H1 (cell line): ENCODE measurements at regions not wholly inside any gene's neighbourhood (a gene's known extent, or its start where the extent isn't known, plus 50 kb on each side); places are given as distances from the start of the nearest gene placed in this dataset.

ENCODE experiments used
- CTCF ChIA-PET: fragments of 300-600 bp; sonication (Branson Sonifier 250); formaldehyde crosslinking; loops from one replicate; lab custom pipeline; 2021; ENCODE audit not compliant: partially characterized antibody; lab: Charles Lee
- POLR2A ChIA-PET: fragments of 300-600 bp; sonication (Branson Sonifier 250); formaldehyde crosslinking; loops from one replicate; lab custom pipeline; 2021; ENCODE audit warnings: inconsistent platforms; ENCODE audit not compliant: partially characterized antibody; lab: Charles Lee
- DNase-seq, 2 experiments: peaks; one replicate each; pipeline versions ENCODE4 v3.0.0 to v3.0.0-alpha.2; 2010 to 2022; ENCODE audit warnings: low spot score in 2 of 2, low read depth in 1 of 2, mixed read lengths in 1 of 2
- FAIRE-seq: peaks from 2 replicates; lab custom pipeline; 2011; peaks lifted over from hg19 to GRCh38; lab: Jason Lieb, UNC
- H2AFZ ChIP-seq: 2 replicates; pipeline ENCODE4 v1.8.1; 2012; ENCODE audit warnings: low read length, inconsistent platforms
- H2AK5ac ChIP-seq: 2 replicates; pipeline ENCODE4 v1.6.1; 2013; ENCODE audit warnings: low read depth, low read length
- H2BK120ac ChIP-seq: replicated peaks from 2 replicates; pipeline ENCODE3; 2013; ENCODE audit warnings: low read depth, low read length, inconsistent platforms
- H2BK12ac ChIP-seq: 2 replicates; pipeline ENCODE4 v1.6.1; 2013; ENCODE audit warnings: low read depth, low read length
- H2BK15ac ChIP-seq: 2 replicates; pipeline ENCODE4 v1.6.1; 2013; ENCODE audit warnings: low read length
- H2BK20ac ChIP-seq: 2 replicates; pipeline ENCODE4 v1.6.1; 2013; ENCODE audit warnings: low read length
- H2BK5ac ChIP-seq: 2 replicates; pipeline ENCODE4 v1.6.1; 2013; ENCODE audit warnings: low read depth, low read length
- H3K14ac ChIP-seq: 2 replicates; pipeline ENCODE4 v1.6.1; 2013; ENCODE audit warnings: inconsistent platforms; ENCODE audit not compliant: insufficient read length
- H3K18ac ChIP-seq: 2 replicates; pipeline ENCODE4 v1.6.1; 2013; ENCODE audit warnings: low read length; ENCODE audit errors: extremely low read depth
- H3K23ac ChIP-seq: 2 replicates; pipeline ENCODE4 v1.6.1; 2013; ENCODE audit warnings: inconsistent platforms; ENCODE audit not compliant: insufficient read length
- H3K23me2 ChIP-seq: 2 replicates; pipeline ENCODE4 v1.6.1; 2013; ENCODE audit warnings: low read depth, low read length
- H3K27ac ChIP-seq: 2 replicates; pipeline ENCODE4 v1.6.1; 2011; ENCODE audit warnings: low read depth, low read length, inconsistent platforms
- H3K27me3 ChIP-seq, 4 experiments: replicated peaks in 1 of 4; 1 replicate in 1 of 4; 2 replicates in 3 of 4; pipeline versions ENCODE4 v1.6.1 to v1.8.1; 2011 to 2013; ENCODE audit warnings: low read length in 3 of 4, mild to moderate bottlenecking in 3 of 4, inconsistent platforms in 2 of 4, mixed read lengths in 2 of 4, moderate library complexity in 1 of 4; ENCODE audit not compliant: control insufficient read depth in 3 of 4, insufficient read depth in 3 of 4; ENCODE audit errors: extremely low read depth in 1 of 4
- H3K36me3 ChIP-seq, 4 experiments: 2 replicates each; pipeline versions ENCODE4 v1.6.1 to v1.8.1; 2011 to 2013; ENCODE audit warnings: mild to moderate bottlenecking in 4 of 4, low read length in 3 of 4, moderate library complexity in 2 of 4, control low read depth in 1 of 4, inconsistent platforms in 1 of 4; ENCODE audit not compliant: insufficient read depth in 4 of 4, control insufficient read depth in 2 of 4
- H3K4ac ChIP-seq: replicated peaks from 2 replicates; pipeline ENCODE3; 2013; ENCODE audit warnings: low read length, low read depth, mixed read lengths, inconsistent platforms; ENCODE audit not compliant: insufficient read length
- H3K4me1 ChIP-seq, 4 experiments: replicated peaks in 1 of 4; 1 replicate in 1 of 4; 2 replicates in 3 of 4; pipeline versions ENCODE4 v1.6.1 to v1.8.1; 2011 to 2013; ENCODE audit warnings: low read length in 3 of 4, inconsistent platforms in 2 of 4, mixed read lengths in 1 of 4; ENCODE audit not compliant: insufficient read depth in 4 of 4, control insufficient read depth in 3 of 4
- H3K4me2 ChIP-seq, 2 experiments: 2 replicates each; pipeline versions ENCODE4 v1.6.1 to v1.8.1; 2011 to 2013; ENCODE audit warnings: low read depth in 2 of 2, low read length in 2 of 2, control low read depth in 1 of 2, inconsistent platforms in 1 of 2, mild to moderate bottlenecking in 1 of 2; ENCODE audit not compliant: insufficient read depth in 1 of 2
- H3K4me3 ChIP-seq, 4 experiments: fragments of 200-600, 300-600 bp in 1 of 4; sonication (generic), shearing (Covaris generic), sonication (Bioruptor Twin) in 1 of 4; 2 replicates each; pipeline versions ENCODE4 v1.5.1 to v1.8.1; 2011 to 2016; ENCODE audit warnings: low read length in 4 of 4, low read depth in 3 of 4, control low read depth in 2 of 4, inconsistent platforms in 2 of 4, mild to moderate bottlenecking in 2 of 4, mixed read lengths in 1 of 4, moderate library complexity in 1 of 4; ENCODE audit not compliant: insufficient read depth in 2 of 4; ENCODE audit errors: extremely low read depth in 1 of 4
- H3K56ac ChIP-seq: replicated peaks from 2 replicates; pipeline ENCODE3; 2013; ENCODE audit warnings: low read depth, mild to moderate bottlenecking, mixed read lengths, low read length, inconsistent platforms; ENCODE audit not compliant: insufficient read length
- H3K79me1 ChIP-seq: 2 replicates; pipeline ENCODE4 v1.6.1; 2013; ENCODE audit warnings: low read depth, low read length, control low read depth
- H3K79me2 ChIP-seq, 2 experiments: 2 replicates each; pipeline versions ENCODE4 v1.6.1 to v1.8.1; 2012 to 2013; ENCODE audit warnings: low read length in 2 of 2, mild to moderate bottlenecking in 2 of 2, inconsistent platforms in 1 of 2; ENCODE audit not compliant: insufficient read depth in 2 of 2, control insufficient read depth in 1 of 2
- H3K9ac ChIP-seq, 4 experiments: replicated peaks in 1 of 4; 1 replicate in 1 of 4; 2 replicates in 3 of 4; pipeline versions ENCODE4 v1.6.1 to v1.8.1; 2011 to 2013; ENCODE audit warnings: low read depth in 3 of 4, low read length in 3 of 4, control low read depth in 2 of 4, mild to moderate bottlenecking in 2 of 4, moderate library complexity in 2 of 4, inconsistent platforms in 1 of 4; ENCODE audit errors: extremely low read depth in 1 of 4
- H3K9me3 ChIP-seq, 2 experiments: 2 replicates each; pipeline versions ENCODE4 v1.6.1 to v1.8.1; 2012 to 2013; ENCODE audit warnings: mild to moderate bottlenecking in 2 of 2, moderate library complexity in 2 of 2, control low read depth in 1 of 2, inconsistent platforms in 1 of 2, low read depth in 1 of 2, low read length in 1 of 2, mixed read lengths in 1 of 2; ENCODE audit not compliant: insufficient read depth in 2 of 2
- H4K20me1 ChIP-seq, 2 experiments: replicated peaks in 1 of 2; 2 replicates each; pipeline versions ENCODE3 to v1.8.1; 2011 to 2013; ENCODE audit warnings: inconsistent platforms in 2 of 2, low read length in 2 of 2, mild to moderate bottlenecking in 1 of 2; ENCODE audit not compliant: insufficient read depth in 2 of 2, control insufficient read depth in 1 of 2
- H4K5ac ChIP-seq: 2 replicates; pipeline ENCODE4 v1.6.1; 2013; ENCODE audit warnings: low read length, low read depth, mixed read lengths, inconsistent platforms; ENCODE audit not compliant: insufficient read length
- H4K8ac ChIP-seq: 2 replicates; pipeline ENCODE4 v1.8.0; 2013; ENCODE audit warnings: mild to moderate bottlenecking, moderate library complexity, low read length, inconsistent platforms; ENCODE audit not compliant: insufficient read depth; ENCODE audit errors: extremely low read depth
- H4K91ac ChIP-seq: replicated peaks from 2 replicates; pipeline ENCODE3; 2013; ENCODE audit warnings: low read length, mixed read lengths, inconsistent platforms; ENCODE audit not compliant: insufficient read length
- CBX8 ChIP-seq: fragments of 300-800, 300-1000 bp; sonication (generic); IDR thresholded peaks from 2 replicates; pipeline ENCODE4 v1.7.1; 2016; ENCODE audit warnings: low read depth, low read length, borderline replicate concordance
- CREB1 ChIP-seq: IDR thresholded peaks from 2 replicates; pipeline ENCODE4 v1.6.1; 2012; ENCODE audit warnings: inconsistent platforms
- E2F6 ChIP-seq: IDR thresholded peaks from 2 replicates; pipeline ENCODE4 v1.6.1; 2012; ENCODE audit warnings: inconsistent platforms
- KDM4A ChIP-seq: IDR thresholded peaks from one replicate; pipeline ENCODE4 v1.7.1; 2012; ENCODE audit warnings: low read depth, mild to moderate bottlenecking, moderate library complexity, low read length, inconsistent platforms; ENCODE audit not compliant: severe bottlenecking
- NANOG ChIP-seq: IDR thresholded peaks from 2 replicates; pipeline ENCODE4 v1.6.1; 2011; ENCODE audit warnings: low read length, low read depth, mild to moderate bottlenecking, inconsistent platforms; ENCODE audit not compliant: insufficient read depth, poor library complexity, severe bottlenecking
- NRF1 ChIP-seq: IDR thresholded peaks from 2 replicates; pipeline ENCODE4 v1.6.1; 2011; ENCODE audit warnings: mild to moderate bottlenecking, low read depth, low read length, improper control_type of control experiment
- POLR2AphosphoS5 ChIP-seq: IDR thresholded peaks from 2 replicates; pipeline ENCODE4 v1.6.1; 2011; ENCODE audit warnings: low read depth, low read length
- SAP30 ChIP-seq: fragments of 300-600 bp; sonication (generic); IDR thresholded peaks from 2 replicates; pipeline ENCODE4 v1.7.1; 2012; ENCODE audit warnings: low read length, moderate library complexity, mild to moderate bottlenecking, inconsistent platforms; ENCODE audit not compliant: insufficient read depth, insufficient replicate concordance
- SIN3A ChIP-seq, 2 experiments: IDR thresholded peaks in 1 of 2; conservative IDR thresholded peaks in 1 of 2; 2 replicates each; pipeline ENCODE4 v1.6.1; 2011 to 2012; ENCODE audit warnings: low read length in 2 of 2, improper control_type of control experiment in 1 of 2, low read depth in 1 of 2, mild to moderate bottlenecking in 1 of 2
- SP2 ChIP-seq: IDR thresholded peaks from 2 replicates; pipeline ENCODE4 v1.6.1; 2012; ENCODE audit warnings: mild to moderate bottlenecking, low read length, inconsistent platforms
- TEAD4 ChIP-seq: IDR thresholded peaks from 2 replicates; pipeline ENCODE4 v1.6.1; 2012; ENCODE audit warnings: low read depth, low read length, inconsistent platforms, mixed read lengths
- YY1 ChIP-seq: IDR thresholded peaks from 2 replicates; pipeline ENCODE4 v1.6.1; 2011; ENCODE audit warnings: low read depth, mild to moderate bottlenecking, low read length
- ZNF274 ChIP-seq: IDR thresholded peaks from 2 replicates; pipeline ENCODE4 v1.7.0; 2012; ENCODE audit warnings: low read length, borderline replicate concordance; ENCODE audit errors: extremely low read depth
- WGBS, 2 experiments: shearing (Covaris generic) in 1 of 2; methylation state at CpG; one replicate each; pipeline versions ENCODE4 v1.1.6 to v1.1.7; 2013 to 2015; ENCODE audit warnings: low lambda C conversion rate in 2 of 2, mixed read lengths in 2 of 2, inconsistent platforms in 1 of 2, low coverage in 1 of 2, missing lambda C conversion rate in 1 of 2; ENCODE audit not compliant: insufficient replicate concordance in 2 of 2, insufficient coverage in 1 of 2, insufficient read length in 1 of 2; ENCODE audit errors: extremely low coverage in 1 of 2, missing lambda C conversion rate in 1 of 2; 5-methylcytosine and 5-hydroxymethylcytosine counted together

DNA sequence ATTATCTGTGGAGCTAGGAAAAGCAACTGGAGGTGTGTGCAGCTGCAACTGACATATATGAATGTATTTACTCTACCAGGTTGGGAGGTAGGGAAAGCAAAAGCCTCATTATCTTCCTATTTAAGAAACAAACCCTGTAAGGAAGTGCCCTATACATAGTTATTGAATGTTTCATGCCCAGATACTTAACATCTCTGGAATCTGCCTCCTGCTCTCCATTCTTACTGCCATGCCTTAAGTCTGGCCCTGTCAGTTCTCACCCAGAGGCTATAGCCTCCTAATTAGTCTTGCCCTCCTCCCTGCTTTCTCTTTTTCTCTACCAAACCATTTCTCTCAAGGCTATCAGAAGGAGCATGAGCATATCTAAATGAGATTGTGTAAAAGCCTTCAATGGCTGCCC, 542.6 kb upstream of the LRRN3 start (continued):
- TF ChIP-seq NANOG: no peak

DNA sequence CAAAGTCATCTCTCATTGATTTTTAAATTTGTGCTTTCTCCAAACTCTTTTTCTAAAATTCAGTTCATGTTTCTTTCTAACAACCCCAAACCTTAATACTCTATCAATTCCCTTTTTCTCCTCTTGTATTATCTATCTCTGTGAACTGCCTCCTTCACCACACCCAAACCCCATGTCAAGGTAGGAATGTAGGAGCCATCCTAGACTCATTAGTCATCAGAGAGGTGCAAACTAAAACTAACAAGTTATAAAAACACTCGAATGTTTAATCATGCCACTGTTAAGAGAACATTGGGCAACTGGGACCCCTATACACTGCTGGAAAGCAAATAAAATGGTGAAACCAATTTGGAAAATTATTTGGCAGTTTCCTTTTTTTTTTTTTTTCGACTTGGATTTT, 533.8 kb upstream of the LRRN3 start:
- Histone ChIP-seq H4K5ac (no peak overlapping the region), H3K23me2 (no peaks in the 10 kb centered on the region), H3K4me3 (no peak overlapping the region), H2BK120ac (no peak overlapping the region), H3K18ac (no peak overlapping the region), H3K14ac (no peak overlapping the region), H3K9ac (no peak overlapping the region), H2AK5ac (no peak overlapping the region), H3K79me2 (no peaks in the 10 kb centered on the region), H2BK15ac (no peak overlapping the region), H3K4ac (no peak overlapping the region), H3K79me1 (no peaks in the 10 kb centered on the region), H2BK12ac (no peak overlapping the region), H3K56ac (no peak overlapping the region), H4K91ac (no peak overlapping the region), H3K36me3 (no peaks in the 10 kb centered on the region), H2BK5ac (no peak overlapping the region), H3K23ac (no peak overlapping the region), H2AFZ (no peak overlapping the region), H3K4me2 (no peak overlapping the region), H4K20me1 (no peaks in the 10 kb centered on the region), H3K27me3 (no peaks in the 10 kb centered on the region), H3K27ac (no peak overlapping the region), H4K8ac (no peak overlapping the region), H3K4me1 (no peaks in the 10 kb centered on the region), H3K9me3 (no peaks in the 10 kb centered on the region), H2BK20ac (no peak overlapping the region)
- no peak for DNase-seq
- ChIA-PET CTCF (no interaction called here), POLR2A (no interaction called here)
- FAIRE-seq: no peak
- WGBS, 2 experiments: 77% methylated on average over 2 of the region's 2 CpGs; no CpG with 5 or more reads in 1 of the 2 experiments
- TF ChIP-seq KDM4A (no peak), E2F6 (no peak), SP2 (no peak), CBX8 (no peak), ZNF274 (no peak), YY1 (no peak), TEAD4 (no peak), NRF1 (no peak), SIN3A (conservative IDR thresholded peaks at IDR 0.05 in 1 of 2, IDR thresholded peaks at IDR 0.05 in 1 of 2; ENCODE audit: low read depth in 1 of 2, low read length in 2 of 2) (no peak), SAP30 (no peak), CREB1 (no peak), NANOG (no peak), POLR2AphosphoS5 (no peak)
